Adrenal gland (tissue), 5 donors: ENCODE measurements at regions not wholly inside any gene's neighbourhood (a gene's known extent, or its start where the extent isn't known, plus 50 kb on each side); places are given as distances from the start of the nearest gene placed in this dataset.
"Not testable (repeated sequence)": the region's sequence is repeated elsewhere in the genome, so short reads cannot be mapped to it uniquely, and the experiment has no call there.

Experiments
- CTCF ChIP-seq, 6 experiments: fragments of 450-650 bp in 4 of 6; fragments of 200-600 bp in 2 of 6; sonication (generic) in 1 of 6; IDR thresholded peaks; 1 replicate in 5 of 6; 2 replicates in 1 of 6; pipeline versions ENCODE4 v1.5.1 to v1.8.0; 2016 to 2021; ENCODE audit warnings: antibody characterized with exemption in 6 of 6, mild to moderate bottlenecking in 2 of 6, moderate library complexity in 1 of 6
- POLR2A ChIP-seq, 2 donors: fragments of 450-650 bp; IDR thresholded peaks; one replicate each; pipeline ENCODE4 v1.6.1; 2017; ENCODE audit warnings: antibody characterized with exemption in 2 of 2, mild to moderate bottlenecking in 2 of 2, moderate library complexity in 1 of 2
- donor health status: DM: no; HTN: no; CAD: no.

GRCh38 chr4:9073371-9073770, 96.8 kb upstream of the FAM90A26 start:
- TF ChIP-seq CTCF, POLR2A (IDR thresholded peaks at IDR 0.05): not testable (repeated sequence)
